ENCODE measurements at regions not wholly inside any gene's neighbourhood (a gene's known extent, or its start where the extent isn't known, plus 50 kb on each side); places are given as distances from the start of the nearest gene placed in this dataset.

DNA sequence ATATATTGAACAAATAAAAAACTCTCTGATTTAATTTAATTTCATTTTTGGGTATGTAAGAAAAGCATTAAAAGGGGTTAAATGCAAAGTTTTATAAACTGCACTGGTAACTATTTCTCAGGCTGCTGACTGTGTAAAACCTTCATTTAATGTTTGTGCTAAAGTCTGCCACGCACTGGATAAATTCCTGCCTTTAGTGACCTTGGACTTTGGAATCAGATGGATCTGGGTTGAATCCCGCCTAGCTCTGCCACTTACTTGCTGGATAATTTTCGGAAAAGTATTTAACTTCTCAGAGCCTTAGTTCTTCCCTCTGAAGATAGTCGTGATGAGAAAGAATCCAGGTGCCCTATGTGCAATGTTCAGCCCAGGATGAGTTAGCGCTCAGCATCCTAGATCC lies 58.6 kb downstream of the RASL11A start (continued):
- no peak for TF ChIP-seq ZNF496 (CRISPR knock-in tag; IDR thresholded peaks at IDR 0.05; ENCODE audit: insufficient replicate concordance)
- TF ChIP-seq, protein P1, sequence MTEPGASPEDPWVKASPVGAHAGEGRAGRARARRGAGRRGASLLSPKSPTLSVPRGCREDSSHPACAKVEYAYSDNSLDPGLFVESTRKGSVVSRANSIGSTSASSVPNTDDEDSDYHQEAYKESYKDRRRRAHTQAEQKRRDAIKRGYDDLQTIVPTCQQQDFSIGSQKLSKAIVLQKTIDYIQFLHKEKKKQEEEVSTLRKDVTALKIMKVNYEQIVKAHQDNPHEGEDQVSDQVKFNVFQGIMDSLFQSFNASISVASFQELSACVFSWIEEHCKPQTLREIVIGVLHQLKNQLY (CRISPR knock-in tag; IDR thresholded peaks at IDR 0.05), result no peak
- TF ChIP-seq, protein P2, sequence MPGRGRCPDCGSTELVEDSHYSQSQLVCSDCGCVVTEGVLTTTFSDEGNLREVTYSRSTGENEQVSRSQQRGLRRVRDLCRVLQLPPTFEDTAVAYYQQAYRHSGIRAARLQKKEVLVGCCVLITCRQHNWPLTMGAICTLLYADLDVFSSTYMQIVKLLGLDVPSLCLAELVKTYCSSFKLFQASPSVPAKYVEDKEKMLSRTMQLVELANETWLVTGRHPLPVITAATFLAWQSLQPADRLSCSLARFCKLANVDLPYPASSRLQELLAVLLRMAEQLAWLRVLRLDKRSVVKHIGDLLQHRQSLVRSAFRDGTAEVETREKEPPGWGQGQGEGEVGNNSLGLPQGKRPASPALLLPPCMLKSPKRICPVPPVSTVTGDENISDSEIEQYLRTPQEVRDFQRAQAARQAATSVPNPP (CRISPR knock-in tag; IDR thresholded peaks at IDR 0.05), result no peak
- TF ChIP-seq, protein P3, sequence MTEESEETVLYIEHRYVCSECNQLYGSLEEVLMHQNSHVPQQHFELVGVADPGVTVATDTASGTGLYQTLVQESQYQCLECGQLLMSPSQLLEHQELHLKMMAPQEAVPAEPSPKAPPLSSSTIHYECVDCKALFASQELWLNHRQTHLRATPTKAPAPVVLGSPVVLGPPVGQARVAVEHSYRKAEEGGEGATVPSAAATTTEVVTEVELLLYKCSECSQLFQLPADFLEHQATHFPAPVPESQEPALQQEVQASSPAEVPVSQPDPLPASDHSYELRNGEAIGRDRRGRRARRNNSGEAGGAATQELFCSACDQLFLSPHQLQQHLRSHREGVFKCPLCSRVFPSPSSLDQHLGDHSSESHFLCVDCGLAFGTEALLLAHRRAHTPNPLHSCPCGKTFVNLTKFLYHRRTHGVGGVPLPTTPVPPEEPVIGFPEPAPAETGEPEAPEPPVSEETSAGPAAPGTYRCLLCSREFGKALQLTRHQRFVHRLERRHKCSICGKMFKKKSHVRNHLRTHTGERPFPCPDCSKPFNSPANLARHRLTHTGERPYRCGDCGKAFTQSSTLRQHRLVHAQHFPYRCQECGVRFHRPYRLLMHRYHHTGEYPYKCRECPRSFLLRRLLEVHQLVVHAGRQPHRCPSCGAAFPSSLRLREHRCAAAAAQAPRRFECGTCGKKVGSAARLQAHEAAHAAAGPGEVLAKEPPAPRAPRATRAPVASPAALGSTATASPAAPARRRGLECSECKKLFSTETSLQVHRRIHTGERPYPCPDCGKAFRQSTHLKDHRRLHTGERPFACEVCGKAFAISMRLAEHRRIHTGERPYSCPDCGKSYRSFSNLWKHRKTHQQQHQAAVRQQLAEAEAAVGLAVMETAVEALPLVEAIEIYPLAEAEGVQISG (CRISPR knock-in tag; IDR thresholded peaks at IDR 0.05), result no peak

DNA sequence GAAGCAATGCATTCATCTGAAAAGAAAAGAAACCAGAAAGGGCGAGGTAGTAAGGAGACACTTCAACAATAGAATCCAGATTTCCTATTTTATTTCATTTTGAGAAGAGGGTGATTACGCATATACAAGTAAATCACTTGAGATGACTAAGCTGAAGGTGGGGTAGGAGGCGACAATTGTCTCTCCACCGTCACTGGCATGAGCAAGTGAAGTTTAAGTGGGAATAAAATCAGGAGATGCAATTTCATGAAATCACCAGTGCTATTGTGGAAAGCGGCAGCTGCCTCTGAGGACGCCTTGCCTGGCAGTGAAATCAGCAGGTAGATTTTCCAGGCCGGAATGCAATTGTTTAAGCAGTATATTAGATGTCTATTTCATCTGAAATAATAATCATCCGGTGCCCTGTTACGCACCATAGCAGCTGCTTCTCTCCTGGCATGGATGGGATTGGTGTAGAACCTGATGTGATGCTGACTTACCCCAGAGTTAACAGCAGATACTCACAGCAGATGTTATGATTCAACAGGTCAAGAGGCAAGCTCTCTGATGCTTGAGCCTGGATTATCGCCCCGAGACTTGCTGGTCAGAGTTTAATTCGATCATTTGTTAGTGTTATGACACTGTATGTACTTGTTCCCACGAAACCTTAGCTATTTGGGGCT lies 64.3 kb downstream of the RASL11A start:
- POLR2A ChIA-PET, result no interaction called here
- H3K9me3 ChIP-seq (ENCODE audit: low read length), result no peaks in the 10 kb centered on the region
- no peak for ATAC-seq

More for the DNA sequence above, 64.3 kb downstream of the RASL11A start:
- CTCF ChIA-PET (ENCODE audit: low intra/inter-chr PET ratio, low total read pairs), result no interaction called here
- Histone ChIP-seq H2AFZ (ENCODE audit: low read length) (no peak overlapping the region), H3K4me1 (ENCODE audit: insufficient read depth, low read length) (peaks cover 12% of the 10 kb centered on the region), H3K4me3 (replicated peaks in 1 of 3; ENCODE audit: insufficient read depth in 1 of 3, low read depth in 2 of 3, low read length in 3 of 3) (no peak overlapping the region), H3K9ac (ENCODE audit: insufficient read depth, low read depth, low read length) (no peak overlapping the region), H3K36me3 (replicated peaks in 1 of 2; ENCODE audit: control insufficient read depth in 1 of 2, insufficient read depth in 2 of 2, low read length in 2 of 2) (no peaks in the 10 kb centered on the region), H3K27ac (ENCODE audit: extremely low read length, insufficient read depth, low read length) (no peak overlapping the region), H3K4me2 (ENCODE audit: low read depth, low read length) (no peak overlapping the region), H3K27me3 (ENCODE audit: control insufficient read depth in 1 of 2, insufficient read depth in 2 of 2, low read length in 2 of 2) (peaks cover 0 to 6% of the 10 kb centered on the region in 2 experiments; a peak in 1 of 5 replicates), H4K20me1 (ENCODE audit: insufficient read depth, low read length) (no peaks in the 10 kb centered on the region), H3K79me2 (ENCODE audit: insufficient read depth, low read length) (no peaks in the 10 kb centered on the region)
- no TSS peak for BruUV-seq (replicated peaks)
- WGBS (ENCODE audit: low lambda C conversion rate), result 57% methylated on average over 12 of the region's 13 CpGs
- no peak for DNase-seq (ENCODE audit: low spot score)
- no peak for FAIRE-seq
- TF ChIP-seq RBFOX2 (IDR thresholded peaks at IDR 0.05; ENCODE audit: low read depth, low read length) (no peak), KDM5A (IDR thresholded peaks at IDR 0.05; ENCODE audit: borderline replicate concordance, low read length) (no peak), ZNF619 (CRISPR knock-in tag; IDR thresholded peaks at IDR 0.05) (no peak), HDAC1 (CRISPR knock-in tag; IDR thresholded peaks at IDR 0.05) (no peak), SRSF4 (IDR thresholded peaks at IDR 0.05; ENCODE audit: low read depth, low read length, poor library complexity, severe bottlenecking) (no peak), NFYB (CRISPR knock-in tag; IDR thresholded peaks at IDR 0.05) (no peak), ATAD3A (CRISPR knock-in tag; IDR thresholded peaks at IDR 0.05) (no peak), ELF1 (CRISPR knock-in tag; IDR thresholded peaks at IDR 0.05) (no peak), ZNF143 (CRISPR knock-in tag; IDR thresholded peaks at IDR 0.05) (no peak), GATA4 (IDR thresholded peaks at IDR 0.05; ENCODE audit: borderline replicate concordance, low read depth) (no peak), ZKSCAN1 (IDR thresholded peaks at IDR 0.05; ENCODE audit: low read length) (no peak)
- TF ChIP-seq, protein P4, sequence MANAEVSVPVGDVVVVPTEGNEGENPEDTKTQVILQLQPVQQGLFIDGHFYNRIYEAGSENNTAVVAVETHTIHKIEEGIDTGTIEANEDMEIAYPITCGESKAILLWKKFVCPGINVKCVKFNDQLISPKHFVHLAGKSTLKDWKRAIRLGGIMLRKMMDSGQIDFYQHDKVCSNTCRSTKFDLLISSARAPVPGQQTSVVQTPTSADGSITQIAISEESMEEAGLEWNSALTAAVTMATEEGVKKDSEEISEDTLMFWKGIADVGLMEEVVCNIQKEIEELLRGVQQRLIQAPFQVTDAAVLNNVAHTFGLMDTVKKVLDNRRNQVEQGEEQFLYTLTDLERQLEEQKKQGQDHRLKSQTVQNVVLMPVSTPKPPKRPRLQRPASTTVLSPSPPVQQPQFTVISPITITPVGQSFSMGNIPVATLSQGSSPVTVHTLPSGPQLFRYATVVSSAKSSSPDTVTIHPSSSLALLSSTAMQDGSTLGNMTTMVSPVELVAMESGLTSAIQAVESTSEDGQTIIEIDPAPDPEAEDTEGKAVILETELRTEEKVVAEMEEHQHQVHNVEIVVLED (CRISPR knock-in tag; IDR thresholded peaks at IDR 0.05; ENCODE audit: borderline replicate concordance), result no peak
- TF ChIP-seq, protein P5, sequence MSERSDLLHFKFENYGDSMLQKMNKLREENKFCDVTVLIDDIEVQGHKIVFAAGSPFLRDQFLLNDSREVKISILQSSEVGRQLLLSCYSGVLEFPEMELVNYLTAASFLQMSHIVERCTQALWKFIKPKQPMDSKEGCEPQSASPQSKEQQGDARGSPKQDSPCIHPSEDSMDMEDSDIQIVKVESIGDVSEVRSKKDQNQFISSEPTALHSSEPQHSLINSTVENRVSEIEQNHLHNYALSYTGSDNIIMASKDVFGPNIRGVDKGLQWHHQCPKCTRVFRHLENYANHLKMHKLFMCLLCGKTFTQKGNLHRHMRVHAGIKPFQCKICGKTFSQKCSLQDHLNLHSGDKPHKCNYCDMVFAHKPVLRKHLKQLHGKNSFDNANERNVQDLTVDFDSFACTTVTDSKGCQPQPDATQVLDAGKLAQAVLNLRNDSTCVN (CRISPR knock-in tag; IDR thresholded peaks at IDR 0.05; ENCODE audit: borderline replicate concordance), result no peak
- intact Hi-C loops (cut with micrococcal nuclease; ENCODE audit: unreplicated experiment), result no loop called here
- in situ Hi-C loops (cut with HindIII; ENCODE audit: extremely low pct_ligation_motif_present, low pct_unique_long_range_greater_than_20kb), result no loop called here
